NCI-H748 (cell line): ENCODE measurements at regions not wholly inside any gene's neighbourhood (a gene's known extent, or its start where the extent isn't known, plus 50 kb on each side); places are given as distances from the start of the nearest gene placed in this dataset.
A peak's percentile ranks its signal among the peaks of the same experiment; 100 is the strongest.

Experiments
- DNase-seq: peaks from one replicate; lab custom pipeline; 2025; ENCODE audit not compliant: unreplicated experiment; lab: John Stamatoyannopoulos, UW

DNA sequence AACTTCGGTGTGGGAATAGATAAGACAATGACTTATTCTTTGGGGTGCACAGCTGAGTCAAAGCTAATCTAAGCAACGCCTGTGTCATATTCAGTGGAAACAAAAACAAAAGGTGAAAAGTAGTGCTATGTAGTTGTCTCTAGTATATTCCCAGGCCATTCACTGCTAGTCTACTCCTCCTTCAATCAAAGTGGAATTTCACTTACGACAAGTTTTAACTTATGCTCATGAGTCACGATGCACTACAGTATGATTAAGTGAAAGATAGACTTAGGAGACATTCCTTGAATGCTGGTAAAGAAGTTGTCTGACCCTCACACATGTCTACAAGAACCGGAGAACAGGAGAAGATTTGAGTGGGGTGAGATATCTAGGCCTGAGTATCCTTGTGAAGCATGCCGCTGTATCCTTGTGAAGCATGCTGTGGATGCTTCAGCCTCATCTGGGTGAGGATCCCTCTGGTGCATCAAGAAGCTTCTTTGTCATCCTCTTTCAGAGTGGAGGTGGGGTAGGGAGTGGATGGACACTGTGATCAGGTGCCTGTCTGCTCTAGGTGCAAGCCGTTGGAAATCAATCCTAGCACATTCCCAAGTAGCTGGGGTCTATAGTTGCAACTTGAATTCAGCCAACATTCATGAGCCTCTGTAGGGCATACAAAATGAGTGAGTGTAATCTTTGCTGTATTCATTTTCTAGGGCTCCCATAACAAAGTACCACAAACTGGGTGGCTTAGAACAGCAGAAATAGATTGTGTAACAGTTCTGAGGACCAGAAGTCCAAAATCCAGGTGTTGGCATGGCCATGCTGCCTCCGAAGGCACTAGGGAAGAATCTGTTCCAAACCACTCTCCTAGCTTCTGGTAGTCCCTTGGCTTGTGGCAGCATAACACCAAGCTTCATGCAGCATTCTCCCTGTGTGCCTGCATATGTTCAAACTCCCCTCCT is 173.5 kb upstream of the FN1 start:
- DNase-seq = no peak

GRCh38 chr2:215607766-215608165 is 171.9 kb upstream of the FN1 start:
- no peak for DNase-seq

GRCh38 chr2:215606219-215606618 is 170.4 kb upstream of the FN1 start:
- no peak for DNase-seq

GRCh38 chr2:215605214-215605613 is 169.3 kb upstream of the FN1 start:
- no peak for DNase-seq

DNA sequence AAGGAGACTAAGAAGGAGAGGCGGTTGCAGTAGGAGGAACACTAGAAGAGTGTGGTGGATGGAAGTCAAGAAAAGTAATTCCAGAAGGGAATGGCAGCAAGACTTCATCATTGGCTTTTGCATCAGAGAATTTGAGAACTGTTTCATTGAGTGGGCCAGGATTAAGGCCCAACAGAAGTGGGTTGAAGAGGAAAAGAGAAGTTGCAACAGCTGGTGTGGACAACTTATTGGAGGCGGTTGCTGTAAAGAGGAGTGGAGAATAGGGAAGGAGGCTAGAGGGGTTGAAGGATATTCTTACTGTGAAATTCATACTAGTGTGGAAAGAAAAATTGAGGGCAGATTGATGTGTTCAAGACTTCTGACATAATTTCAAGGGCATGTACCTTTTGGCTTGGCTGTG is 168.7 kb upstream of the FN1 start:
- no peak for DNase-seq

DNA sequence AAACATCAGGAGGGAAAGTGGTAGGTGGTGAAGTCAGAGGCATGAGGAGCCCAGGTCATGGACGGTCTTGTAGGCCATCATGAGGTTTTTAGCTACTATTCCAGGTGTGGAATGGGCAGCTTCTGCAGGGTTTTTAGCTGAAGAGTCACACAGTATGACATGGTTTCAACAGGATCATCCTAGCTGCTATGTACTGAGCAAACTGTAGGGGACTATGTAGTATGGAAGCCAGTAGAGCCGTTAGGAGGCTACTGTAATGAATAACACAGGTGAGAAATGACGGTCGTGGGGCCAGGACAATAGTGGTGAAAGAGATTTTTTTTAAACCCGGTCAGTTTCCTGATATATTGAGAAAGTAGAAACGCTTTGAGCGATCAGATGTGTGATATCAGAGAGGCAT is 167.6 kb upstream of the FN1 start:
- no peak for DNase-seq

DNA sequence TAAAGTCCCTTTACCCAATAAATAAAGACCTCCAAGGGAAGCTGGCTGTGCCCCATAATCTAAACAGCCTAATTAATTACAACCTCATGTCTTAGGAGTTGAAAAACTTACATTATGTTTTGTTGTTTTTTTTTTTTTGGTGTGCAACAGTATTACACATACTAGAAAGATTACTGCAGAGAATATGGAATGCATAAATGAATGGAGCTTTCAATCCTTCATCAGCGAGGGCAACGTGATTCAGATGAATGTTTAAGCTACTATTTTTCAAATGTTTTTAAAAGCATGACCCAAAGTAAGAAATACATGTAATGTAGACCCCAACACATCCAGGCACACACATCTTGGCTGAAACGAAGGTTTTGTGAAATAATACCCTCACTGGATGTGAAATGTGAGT is 167.1 kb upstream of the FN1 start:
- DNase-seq = no peak

DNA sequence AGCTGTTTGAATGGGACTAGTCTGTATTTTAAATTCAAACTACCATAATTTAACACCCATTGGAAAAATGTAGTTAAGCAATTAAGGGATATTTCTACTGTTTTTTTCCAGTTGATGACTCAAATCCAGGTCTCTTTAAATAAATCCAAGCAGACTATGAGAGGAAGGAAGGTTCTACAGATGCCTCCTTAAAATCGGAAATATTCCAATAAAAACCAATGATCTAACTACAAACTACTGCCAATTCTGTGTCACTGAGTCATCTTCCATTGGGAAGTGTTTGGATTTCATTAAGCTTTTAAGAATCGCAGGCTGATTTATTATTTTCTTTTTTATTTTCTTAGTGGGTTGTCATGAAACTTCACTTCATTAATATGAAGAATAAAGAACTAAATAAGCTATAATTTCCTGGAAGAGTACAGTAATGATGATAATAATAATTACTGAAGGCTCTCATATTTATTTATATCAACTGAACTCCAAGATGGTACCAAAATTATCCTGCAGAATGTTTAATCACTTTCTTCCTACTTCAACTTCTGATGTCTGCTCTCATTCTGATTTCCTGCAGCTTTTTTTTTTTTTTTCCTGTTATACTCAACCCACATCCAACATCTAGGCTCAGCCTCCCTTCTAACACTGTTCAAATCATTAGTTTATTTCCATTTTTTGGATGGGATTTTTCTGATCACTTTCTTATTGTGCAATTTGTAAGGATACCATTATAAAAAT is 166.3 kb upstream of the FN1 start:
- no peak for DNase-seq

GRCh38 chr2:215601526-215601925 is 165.7 kb upstream of the FN1 start:
- DNase-seq = no peak

- no peak for DNase-seq
Measured at GRCh38 chr2:215598376-215598975, 162.6 kb upstream of the FN1 start.

GRCh38 chr2:215597577-215597976 is 161.7 kb upstream of the FN1 start:
- DNase-seq = no peak

- DNase-seq = no peak
Measured at GRCh38 chr2:215594766-215595165, 158.9 kb upstream of the FN1 start.

GRCh38 chr2:215590010-215590745 is 154.3 kb upstream of the FN1 start:
- no peak for DNase-seq

DNA sequence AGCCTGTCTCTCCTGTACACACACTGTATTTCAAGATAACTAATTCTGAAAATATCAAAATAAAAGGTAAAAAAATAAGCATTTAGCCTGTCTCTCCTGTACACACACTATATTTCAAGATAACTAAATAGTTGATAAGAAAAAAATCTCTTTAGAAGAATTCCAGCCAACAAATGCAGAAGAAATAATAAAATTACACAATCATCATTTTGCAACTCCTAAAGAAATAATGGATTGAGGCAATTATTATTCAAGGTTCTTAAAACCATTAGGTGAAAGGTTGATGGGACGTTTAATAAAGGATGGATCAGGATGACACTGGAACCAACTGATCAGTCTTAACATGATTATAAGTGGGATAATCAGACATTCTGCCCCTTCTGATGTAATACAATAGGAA is 148.0 kb upstream of the FN1 start:
- DNase-seq = no peak

DNA sequence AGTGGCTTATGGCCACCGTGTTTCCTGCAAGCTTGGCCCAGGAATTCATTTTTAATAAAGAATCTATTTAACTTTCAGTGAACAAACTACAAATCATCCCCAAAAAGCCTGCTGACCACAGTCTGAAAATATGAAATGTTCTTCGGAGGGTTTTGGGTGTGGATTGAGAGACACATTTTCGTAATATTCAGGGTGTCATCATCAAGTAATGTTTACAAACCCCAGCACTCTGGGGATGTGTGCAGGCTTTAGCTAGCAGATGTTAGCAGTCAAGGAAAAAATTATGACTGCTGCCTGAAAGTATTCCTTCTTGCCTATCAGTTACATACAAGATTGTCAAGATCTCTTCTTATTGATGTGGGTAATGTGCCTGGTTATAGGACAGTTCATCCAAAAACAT is 143.9 kb upstream of the FN1 start:
- DNase-seq = no peak

DNA sequence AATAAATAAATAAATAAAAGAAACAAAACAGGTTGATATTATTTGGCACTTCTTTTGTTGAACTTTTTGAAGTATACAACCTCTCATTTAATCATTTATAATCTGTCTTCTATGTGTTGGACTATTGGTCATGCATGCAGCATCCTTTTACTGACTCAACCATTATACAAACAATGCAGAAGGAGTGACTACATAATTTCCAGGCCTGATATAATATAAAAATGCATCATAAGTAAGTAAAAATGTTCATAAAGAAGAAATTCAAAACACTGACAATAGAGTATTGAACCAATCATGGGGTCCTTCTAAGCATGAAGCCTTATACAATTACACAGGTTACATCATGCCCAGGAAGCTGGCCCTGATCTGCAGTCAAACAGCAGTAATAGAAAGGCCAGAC is 141.5 kb upstream of the FN1 start:
- DNase-seq = no peak

- DNase-seq = no peak
Measured at GRCh38 chr2:215576572-215576971, 140.7 kb upstream of the FN1 start.

DNA sequence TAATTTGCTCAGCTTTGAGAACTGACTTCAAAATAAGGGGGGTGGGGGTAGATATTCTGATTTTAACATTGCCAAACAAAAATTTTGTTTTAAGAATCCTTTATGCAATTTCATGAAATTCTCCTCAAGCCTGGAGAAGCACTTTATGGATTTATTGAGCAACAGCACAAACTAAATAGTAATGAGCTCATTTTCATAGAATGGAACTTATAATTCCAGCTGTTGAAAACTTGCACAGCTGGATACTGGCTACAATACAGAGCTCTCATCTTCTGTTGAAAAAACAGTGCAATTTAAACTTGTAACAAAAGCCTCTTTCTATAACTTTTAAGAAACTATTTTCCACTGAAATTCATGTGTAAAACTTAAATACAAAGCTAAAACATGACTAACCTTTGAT is 137.6 kb upstream of the FN1 start:
- no peak for DNase-seq

- no peak for DNase-seq
Measured at GRCh38 chr2:215572341-215572848, 136.5 kb upstream of the FN1 start.

DNA sequence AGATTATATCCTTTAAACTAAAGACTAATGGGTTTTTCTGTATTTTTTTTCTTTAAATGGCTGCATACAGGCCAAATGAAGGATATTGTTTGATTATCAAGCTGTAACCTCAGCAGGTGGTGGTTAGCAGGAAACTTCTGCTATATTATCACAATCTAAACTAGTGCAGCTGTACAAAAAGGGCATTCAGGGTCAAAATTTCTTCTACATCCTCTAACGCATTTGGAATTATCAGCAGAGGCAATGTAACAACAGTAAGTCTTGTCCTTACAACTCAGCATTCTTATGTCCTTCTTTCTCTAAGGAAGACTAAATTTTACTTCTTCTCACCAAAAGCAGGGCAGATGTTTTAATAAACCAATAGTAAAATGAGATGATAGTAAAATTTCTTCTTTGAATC is 135.8 kb upstream of the FN1 start:
- DNase-seq = peak; percentile 22

GRCh38 chr2:215567504-215567903 is 131.6 kb upstream of the FN1 start:
- DNase-seq = peak; percentile 53
